HS-5 (cell line): ENCODE measurements at regions not wholly inside any gene's neighbourhood (a gene's known extent, or its start where the extent isn't known, plus 50 kb on each side); places are given as distances from the start of the nearest gene placed in this dataset.
A peak's percentile ranks its signal among the peaks of the same experiment; 100 is the strongest.

Experiments
- DNase-seq: peaks from one replicate; pipeline ENCODE4 v3.0.0-alpha.2; 2012; ENCODE audit warnings: low read depth

- DNase-seq: no peak
Measured at GRCh38 chr11:69545976-69546617, 64.6 kb downstream of the LINC01488 start.

GRCh38 chr11:69546735-69547370 lies 65.4 kb downstream of the LINC01488 start:
- no peak for DNase-seq

GRCh38 chr11:69550846-69551245 lies 69.4 kb downstream of the LINC01488 start:
- no peak for DNase-seq

- no peak for DNase-seq
Measured at GRCh38 chr11:69551963-69552362, 70.5 kb downstream of the LINC01488 start.

- no peak for DNase-seq
Measured at GRCh38 chr11:69552951-69553350, 71.5 kb downstream of the LINC01488 start.

- no peak for DNase-seq
Measured at GRCh38 chr11:69553416-69554357, 72.2 kb downstream of the LINC01488 start.

- DNase-seq: no peak
Measured at GRCh38 chr11:69554849-69555248, 73.4 kb downstream of the LINC01488 start.

GRCh38 chr11:69557266-69557665 lies 75.8 kb downstream of the LINC01488 start:
- no peak for DNase-seq

- no peak for DNase-seq
Measured at GRCh38 chr11:69558519-69558941, 77.1 kb downstream of the LINC01488 start.

- no peak for DNase-seq
Measured at GRCh38 chr11:69559181-69559580, 77.7 kb downstream of the LINC01488 start.

GRCh38 chr11:69560141-69560790 lies 78.8 kb downstream of the LINC01488 start:
- peak; percentile 24 for DNase-seq

- DNase-seq: no peak
Measured at GRCh38 chr11:69562302-69562701, 78.7 kb upstream of the CCND1 start.

GRCh38 chr11:69562816-69563215 lies 78.1 kb upstream of the CCND1 start:
- no peak for DNase-seq

GRCh38 chr11:69563306-69563705 lies 77.7 kb upstream of the CCND1 start:
- DNase-seq: no peak

- no peak for DNase-seq
Measured at GRCh38 chr11:69563946-69564775, 76.8 kb upstream of the CCND1 start.

GRCh38 chr11:69566001-69566400 lies 75.0 kb upstream of the CCND1 start:
- DNase-seq: no peak

- no peak for DNase-seq
Measured at GRCh38 chr11:69567951-69568808, 72.8 kb upstream of the CCND1 start.

- DNase-seq: no peak
Measured at GRCh38 chr11:69568809-69569097, 72.2 kb upstream of the CCND1 start.

- no peak for DNase-seq
Measured at GRCh38 chr11:69569306-69570200, 71.4 kb upstream of the CCND1 start.
